HepG2 (cell line): ENCODE measurements at regions not wholly inside any gene's neighbourhood (a gene's known extent, or its start where the extent isn't known, plus 50 kb on each side); places are given as distances from the start of the nearest gene placed in this dataset.

Source experiments
- DMAP1 ChIP-seq: IDR thresholded peaks from 2 replicates; pipeline ENCODE4 v1.6.1; 2016
- FOSL2 ChIP-seq: sonication (generic); formaldehyde crosslinking; IDR thresholded peaks from 2 replicates; pipeline ENCODE4 v1.4.0; 2020; ENCODE audit warnings: missing genetic modification reagents
- FOXM1 ChIP-seq: sonication (generic); formaldehyde crosslinking; IDR thresholded peaks from 2 replicates; pipeline ENCODE4 v1.5.0; 2020; ENCODE audit warnings: missing genetic modification reagents
- GABPA ChIP-seq, 2 experiments: IDR thresholded peaks; 2 replicates each; pipeline ENCODE4 v1.6.1; 2011 to 2016; ENCODE audit warnings: low read depth in 2 of 2, low read length in 1 of 2, missing biosample characterization in 1 of 2, missing genetic modification characterization in 1 of 2
- GATAD1 ChIP-seq: IDR thresholded peaks from 2 replicates; pipeline ENCODE4 v1.6.1; 2016; ENCODE audit warnings: missing genetic modification reagents, missing compliant biosample characterization
- HIVEP1 ChIP-seq: sonication (generic); formaldehyde crosslinking; IDR thresholded peaks from 2 replicates; pipeline ENCODE4 v1.4.0; 2020; ENCODE audit warnings: mild to moderate bottlenecking, missing genetic modification reagents
- POLR2A ChIP-seq, 2 experiments: IDR thresholded peaks; 2 replicates each; pipeline ENCODE4 v1.6.1; 2011; ENCODE audit warnings: low read depth in 2 of 2, low read length in 2 of 2, mild to moderate bottlenecking in 1 of 2, moderate library complexity in 1 of 2; ENCODE audit not compliant: insufficient read depth in 1 of 2
- SMC3 ChIP-seq: IDR thresholded peaks from 2 replicates; pipeline ENCODE4 v1.6.1; 2011; ENCODE audit warnings: low read length, improper control_type of control experiment
- ZFP36 ChIP-seq: fragments of 150-350 bp; IDR thresholded peaks from 2 replicates; pipeline ENCODE4 v1.6.1; 2018; ENCODE audit warnings: borderline replicate concordance, low read length, low read depth; ENCODE audit not compliant: partially characterized antibody
- ZNF3 ChIP-seq: IDR thresholded peaks from 2 replicates; pipeline ENCODE4 v1.7.0; 2017; ENCODE audit warnings: inconsistent platforms
- ZNF746 ChIP-seq: sonication (generic); formaldehyde crosslinking; IDR thresholded peaks from 2 replicates; pipeline ENCODE4 v1.8.0; 2022; ENCODE audit warnings: mild to moderate bottlenecking, missing genetic modification reagents
- TF ChIP-seq, protein P1 (sequence below): IDR thresholded peaks from 2 replicates; pipeline ENCODE4 v1.6.1; 2016

DNA sequence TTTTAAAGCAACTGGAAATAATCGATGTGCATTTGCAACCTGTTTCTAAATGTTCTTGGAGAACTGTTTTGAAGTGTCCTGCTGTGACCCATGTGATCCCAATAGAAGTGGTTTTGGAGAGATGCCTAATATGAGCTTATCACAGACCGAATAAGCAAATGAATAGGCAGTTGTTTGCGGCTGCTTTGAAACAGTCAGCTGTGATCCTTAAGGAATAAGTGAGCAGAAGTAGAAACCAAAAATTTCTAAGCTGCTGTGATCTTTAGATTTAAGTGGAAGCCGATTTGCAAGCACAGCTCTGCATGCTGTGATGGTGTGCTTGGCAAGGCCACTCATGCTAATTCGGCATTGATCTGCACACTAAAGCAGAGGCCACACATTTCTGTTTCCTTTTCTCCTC is 329.5 kb upstream of the DUSP10 start:
- TF ChIP-seq GABPA (IDR thresholded peaks at IDR 0.05; ENCODE audit: low read depth, low read length): no peak
- TF ChIP-seq GABPA (CRISPR knock-in tag; IDR thresholded peaks at IDR 0.05; ENCODE audit: low read depth): no peak
- TF ChIP-seq HIVEP1 (CRISPR knock-in tag): no peak
- TF ChIP-seq ZNF3 (CRISPR knock-in tag): no peak
- no peak for TF ChIP-seq FOXM1 (CRISPR knock-in tag)
- TF ChIP-seq, protein P1, sequence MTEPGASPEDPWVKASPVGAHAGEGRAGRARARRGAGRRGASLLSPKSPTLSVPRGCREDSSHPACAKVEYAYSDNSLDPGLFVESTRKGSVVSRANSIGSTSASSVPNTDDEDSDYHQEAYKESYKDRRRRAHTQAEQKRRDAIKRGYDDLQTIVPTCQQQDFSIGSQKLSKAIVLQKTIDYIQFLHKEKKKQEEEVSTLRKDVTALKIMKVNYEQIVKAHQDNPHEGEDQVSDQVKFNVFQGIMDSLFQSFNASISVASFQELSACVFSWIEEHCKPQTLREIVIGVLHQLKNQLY (CRISPR knock-in tag): no peak
- TF ChIP-seq DMAP1: no peak
- no peak for TF ChIP-seq ZNF746 (CRISPR knock-in tag)
- no peak for TF ChIP-seq GATAD1 (CRISPR knock-in tag)
- TF ChIP-seq POLR2A (IDR thresholded peaks at IDR 0.05; ENCODE audit: insufficient read depth in 1 of 2, low read depth in 2 of 2, low read length in 2 of 2): no peak
- no peak for TF ChIP-seq ZFP36
- TF ChIP-seq FOSL2 (CRISPR knock-in tag): no peak
- no peak for TF ChIP-seq SMC3
